ENCODE measurements at regions not wholly inside any gene's neighbourhood (a gene's known extent, or its start where the extent isn't known, plus 50 kb on each side); places are given as distances from the start of the nearest gene placed in this dataset.

- Histone ChIP-seq H3K4me3 (ENCODE audit: control insufficient read depth in 1 of 7, extremely low read depth in 1 of 7, insufficient read depth in 4 of 7, low read depth in 2 of 7, low read length in 6 of 7) (no peak overlapping the region), H3K27me3 (replicated peaks in 2 of 5; ENCODE audit: control insufficient read depth in 4 of 5, insufficient read depth in 5 of 5, low read length in 4 of 5) (no peaks in the 10 kb centered on the region), H3K4me1 (ENCODE audit: control extremely low read depth in 1 of 4, control insufficient read depth in 4 of 4, insufficient read depth in 4 of 4, low read length in 3 of 4) (no peaks in the 10 kb centered on the region), H3K27ac (ENCODE audit: insufficient read depth in 1 of 2, low read depth in 1 of 2, low read length in 2 of 2, poor library complexity in 1 of 2, severe bottlenecking in 2 of 2) (no peak overlapping the region), H3K9me3 (ENCODE audit: control extremely low read depth in 1 of 5, control insufficient read depth in 4 of 5, insufficient read depth in 2 of 5, low read depth in 1 of 5, low read length in 4 of 5) (peaks cover 0 to 5% (median 0%) of the 10 kb centered on the region in 5 experiments), H3K36me3 (ENCODE audit: control insufficient read depth in 4 of 4, insufficient read depth in 4 of 4, low read length in 3 of 4) (no peaks in the 10 kb centered on the region)
- no peak for DNase-seq
- POLR2A ChIA-PET, result no interaction called here
- CTCF ChIA-PET, result no interaction called here
- 100% methylated on average over 1 of the region's 2 CpGs for WGBS (ENCODE audit: insufficient coverage)
Measured at GRCh38 chr6:114586298-114586697, 243.5 kb upstream of the HS3ST5 start.

GRCh38 chr6:114581293-114581692 lies 238.5 kb upstream of the HS3ST5 start:
- Histone ChIP-seq H3K4me1 (ENCODE audit: control extremely low read depth in 1 of 4, control insufficient read depth in 4 of 4, insufficient read depth in 4 of 4, low read length in 3 of 4) (no peaks in the 10 kb centered on the region), H3K27ac (ENCODE audit: insufficient read depth in 1 of 2, low read depth in 1 of 2, low read length in 2 of 2, poor library complexity in 1 of 2, severe bottlenecking in 2 of 2) (no peak overlapping the region), H3K4me3 (ENCODE audit: control insufficient read depth in 1 of 7, extremely low read depth in 1 of 7, insufficient read depth in 4 of 7, low read depth in 2 of 7, low read length in 6 of 7) (no peak overlapping the region), H3K9me3 (ENCODE audit: control extremely low read depth in 1 of 5, control insufficient read depth in 4 of 5, insufficient read depth in 2 of 5, low read depth in 1 of 5, low read length in 4 of 5) (peaks cover 0 to 6% (median 0%) of the 10 kb centered on the region in 5 experiments), H3K36me3 (ENCODE audit: control insufficient read depth in 4 of 4, insufficient read depth in 4 of 4, low read length in 3 of 4) (no peaks in the 10 kb centered on the region), H3K27me3 (replicated peaks in 2 of 5; ENCODE audit: control insufficient read depth in 4 of 5, insufficient read depth in 5 of 5, low read length in 4 of 5) (no peaks in the 10 kb centered on the region)
- ChIA-PET CTCF (no interaction called here), POLR2A (no interaction called here)
- no peak for DNase-seq
- 93% methylated on average over 2 of the region's 2 CpGs for WGBS (ENCODE audit: insufficient coverage)

DNA sequence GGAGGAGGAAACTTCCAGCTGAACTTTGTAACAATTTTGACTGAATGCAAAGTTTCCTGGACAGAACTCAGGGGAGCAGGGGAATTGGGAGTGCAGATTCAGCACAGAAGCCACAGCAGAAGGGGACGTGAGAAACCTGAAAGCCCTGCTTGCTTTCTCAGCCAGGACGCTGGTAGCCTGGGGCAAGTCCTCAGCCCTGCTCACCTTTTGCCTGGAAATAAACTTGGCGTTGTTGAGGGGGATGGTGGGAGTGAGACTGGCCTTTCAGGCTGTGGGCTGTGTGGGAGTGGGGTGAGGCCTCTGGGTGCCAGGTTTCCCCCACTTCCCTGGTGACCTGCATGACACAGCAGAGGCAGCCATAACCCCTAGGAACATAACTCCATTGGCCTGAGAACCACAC lies 238.1 kb upstream of the HS3ST5 start:
- no peaks in the 10 kb centered on the region for H3K36me3 ChIP-seq (ENCODE audit: control insufficient read depth in 4 of 4, insufficient read depth in 4 of 4, low read length in 3 of 4)
- no peak for DNase-seq
- no peak overlapping the region for H3K27ac ChIP-seq (ENCODE audit: insufficient read depth in 1 of 2, low read depth in 1 of 2, low read length in 2 of 2, poor library complexity in 1 of 2, severe bottlenecking in 2 of 2)
- H3K9me3 ChIP-seq (ENCODE audit: control extremely low read depth in 1 of 5, control insufficient read depth in 4 of 5, insufficient read depth in 2 of 5, low read depth in 1 of 5, low read length in 4 of 5), result peaks cover 0 to 6% (median 0%) of the 10 kb centered on the region in 5 experiments
- H3K4me1 ChIP-seq (ENCODE audit: control extremely low read depth in 1 of 4, control insufficient read depth in 4 of 4, insufficient read depth in 4 of 4, low read length in 3 of 4), result no peaks in the 10 kb centered on the region
- ChIA-PET POLR2A (no interaction called here), CTCF (no interaction called here)
- no peaks in the 10 kb centered on the region for H3K27me3 ChIP-seq (replicated peaks in 2 of 5; ENCODE audit: control insufficient read depth in 4 of 5, insufficient read depth in 5 of 5, low read length in 4 of 5)
- 90% methylated on average over 2 of the region's 3 CpGs for WGBS (ENCODE audit: insufficient coverage)
- no peak overlapping the region for H3K4me3 ChIP-seq (ENCODE audit: control insufficient read depth in 1 of 7, extremely low read depth in 1 of 7, insufficient read depth in 4 of 7, low read depth in 2 of 7, low read length in 6 of 7)

GRCh38 chr6:114579486-114579885 lies 236.7 kb upstream of the HS3ST5 start:
- POLR2A ChIA-PET, result no interaction called here
- H3K4me1 ChIP-seq (ENCODE audit: control extremely low read depth in 1 of 4, control insufficient read depth in 4 of 4, insufficient read depth in 4 of 4, low read length in 3 of 4), result no peaks in the 10 kb centered on the region
- DNase-seq, result no peak
- no peak overlapping the region for H3K4me3 ChIP-seq (ENCODE audit: control insufficient read depth in 1 of 7, extremely low read depth in 1 of 7, insufficient read depth in 4 of 7, low read depth in 2 of 7, low read length in 6 of 7)
- H3K36me3 ChIP-seq (ENCODE audit: control insufficient read depth in 4 of 4, insufficient read depth in 4 of 4, low read length in 3 of 4), result no peaks in the 10 kb centered on the region
- CTCF ChIA-PET, result no interaction called here
- peaks cover 0 to 6% (median 0%) of the 10 kb centered on the region in 5 experiments for H3K9me3 ChIP-seq (ENCODE audit: control extremely low read depth in 1 of 5, control insufficient read depth in 4 of 5, insufficient read depth in 2 of 5, low read depth in 1 of 5, low read length in 4 of 5)
- H3K27ac ChIP-seq (ENCODE audit: insufficient read depth in 1 of 2, low read depth in 1 of 2, low read length in 2 of 2, poor library complexity in 1 of 2, severe bottlenecking in 2 of 2), result no peak overlapping the region
- H3K27me3 ChIP-seq (replicated peaks in 2 of 5; ENCODE audit: control insufficient read depth in 4 of 5, insufficient read depth in 5 of 5, low read length in 4 of 5), result no peaks in the 10 kb centered on the region

DNA sequence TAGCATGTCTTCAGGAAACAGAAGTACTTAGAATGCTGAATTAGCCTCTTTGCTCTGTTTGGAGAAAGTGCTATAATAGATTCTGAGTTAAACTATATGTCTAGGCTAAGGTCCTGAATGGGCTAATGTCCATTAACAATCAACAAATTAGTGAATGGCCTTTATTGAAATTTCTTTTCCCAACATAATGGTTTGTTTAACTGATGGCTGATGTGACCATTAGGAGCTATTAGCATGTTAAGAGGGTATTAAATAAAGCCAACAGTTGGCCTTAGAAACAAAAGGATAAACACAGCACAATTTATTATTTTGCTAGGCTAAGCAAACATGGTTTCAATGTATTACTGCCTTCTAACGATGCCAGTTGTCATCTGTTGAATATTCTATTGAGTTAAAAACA lies 234.3 kb upstream of the HS3ST5 start:
- no peak for DNase-seq
- no CpG with 5 or more reads among the region's 1 CpG for WGBS (ENCODE audit: insufficient coverage)
- H3K27me3 ChIP-seq (replicated peaks in 2 of 5; ENCODE audit: control insufficient read depth in 4 of 5, insufficient read depth in 5 of 5, low read length in 4 of 5), result no peaks in the 10 kb centered on the region
- H3K4me3 ChIP-seq (ENCODE audit: control insufficient read depth in 1 of 7, extremely low read depth in 1 of 7, insufficient read depth in 4 of 7, low read depth in 2 of 7, low read length in 6 of 7), result no peak overlapping the region
- H3K4me1 ChIP-seq (ENCODE audit: control extremely low read depth in 1 of 4, control insufficient read depth in 4 of 4, insufficient read depth in 4 of 4, low read length in 3 of 4), result no peaks in the 10 kb centered on the region
- H3K27ac ChIP-seq (ENCODE audit: insufficient read depth in 1 of 2, low read depth in 1 of 2, low read length in 2 of 2, poor library complexity in 1 of 2, severe bottlenecking in 2 of 2), result no peak overlapping the region
- CTCF ChIA-PET, result no interaction called here
- peaks cover 0 to 6% (median 0%) of the 10 kb centered on the region in 5 experiments for H3K9me3 ChIP-seq (ENCODE audit: control extremely low read depth in 1 of 5, control insufficient read depth in 4 of 5, insufficient read depth in 2 of 5, low read depth in 1 of 5, low read length in 4 of 5)
- POLR2A ChIA-PET, result no interaction called here
- no peaks in the 10 kb centered on the region for H3K36me3 ChIP-seq (ENCODE audit: control insufficient read depth in 4 of 4, insufficient read depth in 4 of 4, low read length in 3 of 4)

DNA sequence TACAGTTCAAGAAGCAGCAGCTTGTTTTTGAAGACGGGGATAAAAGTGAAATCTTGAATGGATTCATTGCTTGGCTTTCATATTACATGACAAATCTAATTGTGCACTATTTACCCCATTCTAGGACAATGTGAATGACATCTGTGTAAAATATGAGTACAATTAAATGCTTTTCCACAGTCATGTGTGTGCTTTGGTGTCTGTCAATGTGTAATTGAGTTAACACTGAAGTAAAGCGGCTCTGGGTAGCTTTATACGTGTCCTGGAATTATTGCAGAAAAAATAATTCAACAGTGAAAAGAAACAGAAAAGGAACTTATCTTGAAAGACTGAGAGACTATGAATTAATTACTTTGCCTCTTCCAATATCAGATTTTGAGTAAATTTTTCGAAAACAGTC lies 233.5 kb upstream of the HS3ST5 start:
- Histone ChIP-seq H3K9me3 (ENCODE audit: control extremely low read depth in 1 of 5, control insufficient read depth in 4 of 5, insufficient read depth in 2 of 5, low read depth in 1 of 5, low read length in 4 of 5) (peaks cover 0 to 2% (median 0%) of the 10 kb centered on the region in 5 experiments), H3K36me3 (ENCODE audit: control insufficient read depth in 4 of 4, insufficient read depth in 4 of 4, low read length in 3 of 4) (no peaks in the 10 kb centered on the region), H3K4me3 (ENCODE audit: control insufficient read depth in 1 of 7, extremely low read depth in 1 of 7, insufficient read depth in 4 of 7, low read depth in 2 of 7, low read length in 6 of 7) (no peak overlapping the region), H3K27ac (ENCODE audit: insufficient read depth in 1 of 2, low read depth in 1 of 2, low read length in 2 of 2, poor library complexity in 1 of 2, severe bottlenecking in 2 of 2) (no peak overlapping the region), H3K4me1 (ENCODE audit: control extremely low read depth in 1 of 4, control insufficient read depth in 4 of 4, insufficient read depth in 4 of 4, low read length in 3 of 4) (no peaks in the 10 kb centered on the region), H3K27me3 (replicated peaks in 2 of 5; ENCODE audit: control insufficient read depth in 4 of 5, insufficient read depth in 5 of 5, low read length in 4 of 5) (no peaks in the 10 kb centered on the region)
- ChIA-PET CTCF (no interaction called here), POLR2A (no interaction called here)
- no CpG with 5 or more reads among the region's 4 CpGs for WGBS (ENCODE audit: insufficient coverage)
- no peak for DNase-seq

GRCh38 chr6:114569669-114570068 lies 226.8 kb upstream of the HS3ST5 start:
- Histone ChIP-seq H3K9me3 (ENCODE audit: control extremely low read depth in 1 of 5, control insufficient read depth in 4 of 5, insufficient read depth in 2 of 5, low read depth in 1 of 5, low read length in 4 of 5) (peaks cover 0 to under 1% (median 0%) of the 10 kb centered on the region in 5 experiments), H3K27me3 (replicated peaks in 2 of 5; ENCODE audit: control insufficient read depth in 4 of 5, insufficient read depth in 5 of 5, low read length in 4 of 5) (no peaks in the 10 kb centered on the region), H3K4me3 (ENCODE audit: control insufficient read depth in 1 of 7, extremely low read depth in 1 of 7, insufficient read depth in 4 of 7, low read depth in 2 of 7, low read length in 6 of 7) (no peak overlapping the region), H3K4me1 (ENCODE audit: control extremely low read depth in 1 of 4, control insufficient read depth in 4 of 4, insufficient read depth in 4 of 4, low read length in 3 of 4) (no peaks in the 10 kb centered on the region), H3K36me3 (ENCODE audit: control insufficient read depth in 4 of 4, insufficient read depth in 4 of 4, low read length in 3 of 4) (no peaks in the 10 kb centered on the region), H3K27ac (ENCODE audit: insufficient read depth in 1 of 2, low read depth in 1 of 2, low read length in 2 of 2, poor library complexity in 1 of 2, severe bottlenecking in 2 of 2) (no peak overlapping the region)
- POLR2A ChIA-PET, result no interaction called here
- CTCF ChIA-PET, result no interaction called here
- DNase-seq, result no peak
- WGBS (ENCODE audit: insufficient coverage), result 80% methylated on average over 3 of the region's 3 CpGs
